ENCODE measurements at regions not wholly inside any gene's neighbourhood (a gene's known extent, or its start where the extent isn't known, plus 50 kb on each side); places are given as distances from the start of the nearest gene placed in this dataset.

- ChIA-PET CTCF (no interaction called here), POLR2A (no interaction called here)
- H3K4me1 ChIP-seq (ENCODE audit: control insufficient read depth in 1 of 2, insufficient read depth in 2 of 2, low read depth in 1 of 2, low read length in 1 of 2) = peaks cover 0 to 5% of the 10 kb centered on the region in 2 experiments; a peak in 1 of 4 replicates
- H3K9me2 ChIP-seq = no peaks in the 10 kb centered on the region
- H3K4me3 ChIP-seq (ENCODE audit: low read depth in 2 of 2, low read length in 1 of 2) = no peak overlapping the region
- DNase-seq = no peak
- TF ChIP-seq FOXM1 (IDR thresholded peaks at IDR 0.05; ENCODE audit: low read depth) = no peak
- no peak for TF ChIP-seq USF1 (IDR thresholded peaks at IDR 0.05; ENCODE audit: borderline replicate concordance, low read depth)
- no peak for TF ChIP-seq IRF3 (IDR thresholded peaks at IDR 0.05; ENCODE audit: low read depth, low read length)
- TF ChIP-seq YY1 (IDR thresholded peaks at IDR 0.05; ENCODE audit: low read depth) = no peak
- TF ChIP-seq EZH2phosphoT487 (IDR thresholded peaks at IDR 0.05; ENCODE audit: borderline replicate concordance, low read depth) = no peak
- TF ChIP-seq NRF1 (IDR thresholded peaks at IDR 0.05; ENCODE audit: low read depth, low read length) = no peak
- no peak for TF ChIP-seq SMC3 (IDR thresholded peaks at IDR 0.05; ENCODE audit: low read depth, low read length)
- TF ChIP-seq PBX3 (IDR thresholded peaks at IDR 0.05) = no peak
- no peak for TF ChIP-seq GATA2 (CRISPR knock-in tag; IDR thresholded peaks at IDR 0.05)
- TF ChIP-seq POLR2AphosphoS5 (IDR thresholded peaks at IDR 0.05; ENCODE audit: low read depth, low read length) = no peak
- H3K4me2 ChIP-seq = no peak overlapping the region
- H3K27me3 ChIP-seq (ENCODE audit: insufficient read depth) = no peaks in the 10 kb centered on the region
- H3K9ac ChIP-seq = no peak overlapping the region
- no peaks in the 10 kb centered on the region for H3K9me3 ChIP-seq
- no peak overlapping the region for H2AFZ ChIP-seq (ENCODE audit: low read depth)
- 67% methylated on average over 5 of the region's 5 CpGs for WGBS (ENCODE audit: low lambda C conversion rate)
- H4K20me1 ChIP-seq (ENCODE audit: insufficient read depth) = no peaks in the 10 kb centered on the region
- no peaks in the 10 kb centered on the region for H3K36me3 ChIP-seq (replicated peaks in 1 of 2; ENCODE audit: control insufficient read depth in 1 of 2, insufficient read depth in 2 of 2, low read length in 1 of 2)
- H3K79me2 ChIP-seq (ENCODE audit: insufficient read depth) = no peaks in the 10 kb centered on the region
- no peak overlapping the region for H3K27ac ChIP-seq (ENCODE audit: low read depth in 2 of 2, low read length in 1 of 2)
- no peaks in the 10 kb centered on the region for H3F3A ChIP-seq (replicated peaks; ENCODE audit: insufficient read depth)
Measured at GRCh38 chr10:78533098-78533497, 499.4 kb downstream of the RPS24 start.

GRCh38 chr10:78533776-78534175 is 500.1 kb downstream of the RPS24 start:
- H4K20me1 ChIP-seq (ENCODE audit: insufficient read depth) = no peaks in the 10 kb centered on the region
- H3K79me2 ChIP-seq (ENCODE audit: insufficient read depth) = no peaks in the 10 kb centered on the region
- H3K4me2 ChIP-seq = no peak overlapping the region
- H2AFZ ChIP-seq (ENCODE audit: low read depth) = no peak overlapping the region
- H3K4me1 ChIP-seq (ENCODE audit: control insufficient read depth in 1 of 2, insufficient read depth in 2 of 2, low read depth in 1 of 2, low read length in 1 of 2) = peaks cover 0 to 5% of the 10 kb centered on the region in 2 experiments; a peak in 1 of 4 replicates
- DNase-seq = no peak
- no peaks in the 10 kb centered on the region for H3K9me2 ChIP-seq
- CTCF ChIA-PET = no interaction called here
- POLR2A ChIA-PET = interaction anchor here (0.7 to 1.1 kb wide), 2 partner anchors 61 to 123 kb away, joined by 3 read pairs; no protein-coding TSS in a partner anchor
- no peak overlapping the region for H3K27ac ChIP-seq (ENCODE audit: low read depth in 2 of 2, low read length in 1 of 2)
- no peak overlapping the region for H3K4me3 ChIP-seq (ENCODE audit: low read depth in 2 of 2, low read length in 1 of 2)
- 100% methylated on average over 1 of the region's 5 CpGs for WGBS (ENCODE audit: low lambda C conversion rate)
- no peaks in the 10 kb centered on the region for H3K36me3 ChIP-seq (replicated peaks in 1 of 2; ENCODE audit: control insufficient read depth in 1 of 2, insufficient read depth in 2 of 2, low read length in 1 of 2)
- TF ChIP-seq RFX5 (IDR thresholded peaks at IDR 0.05; ENCODE audit: low read length) = no peak
- no peak for TF ChIP-seq USF1 (IDR thresholded peaks at IDR 0.05; ENCODE audit: borderline replicate concordance, low read depth)
- TF ChIP-seq RCOR1 (IDR thresholded peaks at IDR 0.05; ENCODE audit: low read length) = no peak
- TF ChIP-seq NFIC (IDR thresholded peaks at IDR 0.05; ENCODE audit: borderline replicate concordance) = no peak
- H3F3A ChIP-seq (replicated peaks; ENCODE audit: insufficient read depth) = no peaks in the 10 kb centered on the region
- no peaks in the 10 kb centered on the region for H3K27me3 ChIP-seq (ENCODE audit: insufficient read depth)
- no peak overlapping the region for H3K9ac ChIP-seq
- no peaks in the 10 kb centered on the region for H3K9me3 ChIP-seq
